GM23338 (cell line): ENCODE measurements at regions not wholly inside any gene's neighbourhood (a gene's known extent, or its start where the extent isn't known, plus 50 kb on each side); places are given as distances from the start of the nearest gene placed in this dataset.
A peak's percentile ranks its signal among the peaks of the same experiment; 100 is the strongest.

ENCODE experiments used
- ATAC-seq: fragments of 200-7000 bp; cut with Tn5 transposase; 3 replicates; pipeline ENCODE4 v1.9.1; 2020
- DNase-seq: peaks from one replicate; pipeline ENCODE4 v3.0.0-alpha.2; 2015; ENCODE audit warnings: low spot score
- H2AFZ ChIP-seq: fragments of 200-600 bp; sonication (generic); 2 replicates; pipeline ENCODE4 v1.8.0; 2016; ENCODE audit warnings: antibody characterized with exemption, mild to moderate bottlenecking, moderate library complexity
- H3F3A ChIP-seq: fragments of 200-600 bp; sonication (generic); replicated peaks from 2 replicates; pipeline ENCODE4 v1.8.0; 2017; ENCODE audit warnings: antibody characterized with exemption, mixed run types, low read depth
- H3K27ac ChIP-seq: fragments of 200-600 bp; sonication (generic); 2 replicates; pipeline ENCODE4 v1.6.1; 2016; ENCODE audit warnings: low read depth
- H3K27me3 ChIP-seq: fragments of 200-600 bp; sonication (generic); 2 replicates; pipeline ENCODE4 v1.8.0; 2016; ENCODE audit warnings: mild to moderate bottlenecking, mixed run types, moderate library complexity; ENCODE audit not compliant: insufficient read depth
- H3K36me3 ChIP-seq: fragments of 200-600 bp; sonication (generic); 2 replicates; pipeline ENCODE4 v1.8.0; 2016; ENCODE audit warnings: mild to moderate bottlenecking; ENCODE audit not compliant: insufficient read depth
- H3K4me1 ChIP-seq: fragments of 200-600 bp; sonication (generic); 2 replicates; pipeline ENCODE4 v1.8.0; 2016; ENCODE audit warnings: mild to moderate bottlenecking, moderate library complexity; ENCODE audit not compliant: insufficient read depth
- H3K4me2 ChIP-seq: fragments of 200-600 bp; sonication (generic); 2 replicates; pipeline ENCODE4 v1.7.1; 2017; ENCODE audit warnings: mixed run types
- H3K4me3 ChIP-seq: fragments of 200-600 bp; sonication (generic); 2 replicates; pipeline ENCODE4 v1.6.1; 2016; ENCODE audit warnings: mixed run types
- H3K79me2 ChIP-seq: fragments of 200-600 bp; sonication (generic); replicated peaks from 2 replicates; pipeline ENCODE4 v1.8.0; 2017; ENCODE audit warnings: mild to moderate bottlenecking; ENCODE audit not compliant: insufficient read depth
- H3K9me2 ChIP-seq: fragments of 200-600 bp; sonication (generic); 2 replicates; pipeline ENCODE4 v1.8.0; 2017; ENCODE audit not compliant: insufficient read depth
- H4K20me1 ChIP-seq: fragments of 200-600 bp; sonication (generic); replicated peaks from 2 replicates; pipeline ENCODE4 v1.8.0; 2017; ENCODE audit warnings: mild to moderate bottlenecking; ENCODE audit not compliant: insufficient read depth
- H3K27ac Mint-ChIP-seq: 2 replicates; pipeline ENCODE4 v1.8.0; 2020; ENCODE audit warnings: inconsistent platforms, mild to moderate bottlenecking, moderate library complexity, mixed read lengths
- H3K27me3 Mint-ChIP-seq: 3 replicates; pipeline ENCODE4 v1.8.0; 2022; ENCODE audit warnings: low read depth, mild to moderate bottlenecking, moderate library complexity, mixed read lengths, inconsistent platforms; ENCODE audit not compliant: insufficient read depth, poor library complexity
- H3K36me3 Mint-ChIP-seq: 3 replicates; pipeline ENCODE4 v1.8.0; 2021; ENCODE audit warnings: low read depth, mild to moderate bottlenecking, inconsistent platforms, moderate library complexity, mixed read lengths
- H3K4me1 Mint-ChIP-seq: 3 replicates; pipeline ENCODE4 v1.8.0; 2020; ENCODE audit warnings: mild to moderate bottlenecking, inconsistent platforms, mixed read lengths
- H3K4me3 Mint-ChIP-seq: 3 replicates; pipeline ENCODE4 v1.8.0; 2021; ENCODE audit warnings: moderate library complexity, mild to moderate bottlenecking, inconsistent platforms, mixed read lengths
- H3K9me3 Mint-ChIP-seq: 3 replicates; pipeline ENCODE4 v1.8.0; 2020; ENCODE audit warnings: moderate library complexity, mild to moderate bottlenecking, inconsistent platforms, mixed read lengths
- CREB1 ChIP-seq: fragments of 250-450 bp; sonication (Bioruptor Pico); IDR thresholded peaks from 2 replicates; pipeline ENCODE4 v1.5.0; 2020; ENCODE audit warnings: low read depth, mild to moderate bottlenecking, moderate library complexity
- CTCF ChIP-seq, 2 experiments: fragments of 200-600 bp in 1 of 2; sonication (generic) in 1 of 2; conservative IDR thresholded peaks; 2 replicates each; pipeline versions ENCODE4 v1.5.1 to v1.6.1; 2016 to 2017; ENCODE audit warnings: antibody characterized with exemption in 2 of 2, low read depth in 2 of 2, mild to moderate bottlenecking in 2 of 2, moderate library complexity in 1 of 2
- EZH2 ChIP-seq: fragments of 200-600 bp; sonication (generic); IDR thresholded peaks from one replicate; pipeline ENCODE4 v1.8.0; 2017; ENCODE audit warnings: antibody characterized with exemption, mild to moderate bottlenecking, low read depth; ENCODE audit not compliant: unreplicated experiment
- EZH2phosphoT487 ChIP-seq: fragments of 200-600 bp; sonication (generic); IDR thresholded peaks from one replicate; pipeline ENCODE4 v1.8.1; 2018; ENCODE audit warnings: antibody characterized with exemption; ENCODE audit not compliant: unreplicated experiment
- JUNB ChIP-seq: IDR thresholded peaks from one replicate; pipeline ENCODE4 v1.6.1; 2016; ENCODE audit warnings: antibody characterized with exemption; ENCODE audit not compliant: unreplicated experiment
- NANOG ChIP-seq: IDR thresholded peaks from 2 replicates; pipeline ENCODE4 v1.6.1; 2016; ENCODE audit warnings: antibody characterized with exemption, borderline replicate concordance
- POLR2AphosphoS5 ChIP-seq: IDR thresholded peaks from 2 replicates; pipeline ENCODE4 v1.6.1; 2016; ENCODE audit warnings: antibody characterized with exemption, low read depth
- STAT1 ChIP-seq: IDR thresholded peaks from one replicate; pipeline ENCODE4 v1.6.1; 2016; ENCODE audit warnings: antibody characterized with exemption; ENCODE audit not compliant: unreplicated experiment
- ZNF114 ChIP-seq: fragments of 250-450 bp; sonication (Bioruptor Pico); IDR thresholded peaks from 2 replicates; pipeline ENCODE4 v1.5.0; 2020; ENCODE audit warnings: mild to moderate bottlenecking, moderate library complexity
- ZNF331 ChIP-seq: fragments of 250-450 bp; sonication (Bioruptor Pico); IDR thresholded peaks from 2 replicates; pipeline ENCODE4 v1.5.0; 2020; ENCODE audit warnings: low read depth, mild to moderate bottlenecking, moderate library complexity
- ZNF462 ChIP-seq: fragments of 250-450 bp; sonication (Bioruptor Pico); IDR thresholded peaks from 2 replicates; pipeline ENCODE4 v1.5.0; 2020; ENCODE audit warnings: mild to moderate bottlenecking, moderate library complexity
- TF ChIP-seq, protein P1 (sequence below): IDR thresholded peaks from 2 replicates; pipeline ENCODE4 v1.6.1; 2016; ENCODE audit warnings: antibody characterized with exemption
- TF ChIP-seq, protein P2 (sequence below): IDR thresholded peaks from one replicate; pipeline ENCODE4 v1.6.1; 2018; ENCODE audit warnings: antibody characterized with exemption; ENCODE audit not compliant: unreplicated experiment

DNA sequence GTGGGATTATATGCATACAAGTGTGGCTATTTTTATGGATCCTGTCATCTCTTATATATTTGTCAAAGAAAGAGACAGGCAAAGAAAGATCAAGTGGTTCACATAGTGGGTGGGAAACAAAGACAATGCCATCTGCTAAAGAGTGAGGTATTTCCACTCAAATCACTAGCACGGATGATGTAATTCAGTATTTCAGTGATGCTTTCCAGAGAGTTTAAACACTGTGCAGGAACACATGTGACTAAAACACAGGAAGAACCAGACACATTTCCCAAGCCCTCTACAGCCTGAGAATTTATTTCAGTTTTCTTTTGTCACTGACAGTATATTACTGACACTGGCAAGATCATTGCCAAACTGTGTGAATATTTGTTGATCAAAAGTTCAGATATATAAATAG is 885.7 kb upstream of the CELF2 start:
- Histone ChIP-seq H3K4me3 (no peak overlapping the region), H3K9me2 (no peaks in the 10 kb centered on the region), H3K4me2 (no peak overlapping the region), H3F3A (no peaks in the 10 kb centered on the region), H3K79me2 (no peaks in the 10 kb centered on the region), H3K27me3 (no peaks in the 10 kb centered on the region), H3K4me1 (no peaks in the 10 kb centered on the region), H4K20me1 (no peaks in the 10 kb centered on the region), H3K36me3 (no peaks in the 10 kb centered on the region), H3K27ac (no peak overlapping the region), H2AFZ (no peak overlapping the region)
- H3K4me1 Mint-ChIP-seq, result 0 out of 3 replicates have a peak, but pooled peaks cover 5% of the 10 kb centered on the region
- H3K27me3 Mint-ChIP-seq, result peaks cover 2% of the 10 kb centered on the region
- peak overlapping the region; percentile 52; the same call in 1 of the 2 replicates for H3K27ac Mint-ChIP-seq
- ATAC-seq, result no peak
- no peak overlapping the region for H3K4me3 Mint-ChIP-seq
- DNase-seq, result no peak
- no peaks in the 10 kb centered on the region for H3K36me3 Mint-ChIP-seq
- TF ChIP-seq JUNB, result no peak
- TF ChIP-seq, protein P1, sequence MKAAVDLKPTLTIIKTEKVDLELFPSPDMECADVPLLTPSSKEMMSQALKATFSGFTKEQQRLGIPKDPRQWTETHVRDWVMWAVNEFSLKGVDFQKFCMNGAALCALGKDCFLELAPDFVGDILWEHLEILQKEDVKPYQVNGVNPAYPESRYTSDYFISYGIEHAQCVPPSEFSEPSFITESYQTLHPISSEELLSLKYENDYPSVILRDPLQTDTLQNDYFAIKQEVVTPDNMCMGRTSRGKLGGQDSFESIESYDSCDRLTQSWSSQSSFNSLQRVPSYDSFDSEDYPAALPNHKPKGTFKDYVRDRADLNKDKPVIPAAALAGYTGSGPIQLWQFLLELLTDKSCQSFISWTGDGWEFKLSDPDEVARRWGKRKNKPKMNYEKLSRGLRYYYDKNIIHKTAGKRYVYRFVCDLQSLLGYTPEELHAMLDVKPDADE, result no peak
- no peak for TF ChIP-seq STAT1
- no peak for TF ChIP-seq ZNF462 (CRISPR knock-in tag)
- no peak for TF ChIP-seq EZH2
- TF ChIP-seq ZNF331 (CRISPR knock-in tag), result no peak
- no peak for TF ChIP-seq POLR2AphosphoS5
- TF ChIP-seq EZH2phosphoT487, result no peak
- no peak for TF ChIP-seq ZNF114 (CRISPR knock-in tag)
- TF ChIP-seq CREB1 (CRISPR knock-in tag), result no peak
- TF ChIP-seq NANOG, result no peak
- no peak for TF ChIP-seq CTCF (conservative IDR thresholded peaks at IDR 0.05; ENCODE audit: low read depth in 2 of 2)
- TF ChIP-seq, protein P2, sequence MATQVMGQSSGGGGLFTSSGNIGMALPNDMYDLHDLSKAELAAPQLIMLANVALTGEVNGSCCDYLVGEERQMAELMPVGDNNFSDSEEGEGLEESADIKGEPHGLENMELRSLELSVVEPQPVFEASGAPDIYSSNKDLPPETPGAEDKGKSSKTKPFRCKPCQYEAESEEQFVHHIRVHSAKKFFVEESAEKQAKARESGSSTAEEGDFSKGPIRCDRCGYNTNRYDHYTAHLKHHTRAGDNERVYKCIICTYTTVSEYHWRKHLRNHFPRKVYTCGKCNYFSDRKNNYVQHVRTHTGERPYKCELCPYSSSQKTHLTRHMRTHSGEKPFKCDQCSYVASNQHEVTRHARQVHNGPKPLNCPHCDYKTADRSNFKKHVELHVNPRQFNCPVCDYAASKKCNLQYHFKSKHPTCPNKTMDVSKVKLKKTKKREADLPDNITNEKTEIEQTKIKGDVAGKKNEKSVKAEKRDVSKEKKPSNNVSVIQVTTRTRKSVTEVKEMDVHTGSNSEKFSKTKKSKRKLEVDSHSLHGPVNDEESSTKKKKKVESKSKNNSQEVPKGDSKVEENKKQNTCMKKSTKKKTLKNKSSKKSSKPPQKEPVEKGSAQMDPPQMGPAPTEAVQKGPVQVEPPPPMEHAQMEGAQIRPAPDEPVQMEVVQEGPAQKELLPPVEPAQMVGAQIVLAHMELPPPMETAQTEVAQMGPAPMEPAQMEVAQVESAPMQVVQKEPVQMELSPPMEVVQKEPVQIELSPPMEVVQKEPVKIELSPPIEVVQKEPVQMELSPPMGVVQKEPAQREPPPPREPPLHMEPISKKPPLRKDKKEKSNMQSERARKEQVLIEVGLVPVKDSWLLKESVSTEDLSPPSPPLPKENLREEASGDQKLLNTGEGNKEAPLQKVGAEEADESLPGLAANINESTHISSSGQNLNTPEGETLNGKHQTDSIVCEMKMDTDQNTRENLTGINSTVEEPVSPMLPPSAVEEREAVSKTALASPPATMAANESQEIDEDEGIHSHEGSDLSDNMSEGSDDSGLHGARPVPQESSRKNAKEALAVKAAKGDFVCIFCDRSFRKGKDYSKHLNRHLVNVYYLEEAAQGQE, result no peak
- H3K9me3 Mint-ChIP-seq, result no peaks in the 10 kb centered on the region
